GM12878 (cell line): ENCODE measurements at regions not wholly inside any gene's neighbourhood (a gene's known extent, or its start where the extent isn't known, plus 50 kb on each side); places are given as distances from the start of the nearest gene placed in this dataset.

Experiments used
- ATAC-seq: fragments of 200-7000 bp; cut with Tn5 transposase; 3 replicates; pipeline ENCODE4 v1.9.1; 2020; ENCODE audit warnings: mild to moderate bottlenecking, moderate library complexity
- BruUV-seq: library from RNA; stranded (reverse); fragments of 400-500 nt; replicated peaks from 2 replicates; lab custom pipeline; 2021; lab: Mats Ljungman, UMichigan
- CTCF ChIA-PET: fragments of 300-600 bp; sonication (Branson Sonifier 250); formaldehyde crosslinking; extraction: SDS; loops from one replicate; lab custom pipeline; 2021; ENCODE audit warnings: inconsistent platforms; lab: Yijun Ruan, JAX
- POLR2A ChIA-PET: fragments of 350-600 bp; formaldehyde crosslinking; extraction: SDS; loops from one replicate; lab custom pipeline; 2021; ENCODE audit warnings: inconsistent platforms; lab: Charles Lee
- RAD21 ChIA-PET: fragments of 300-600 bp; sonication (Branson Sonifier 250); formaldehyde crosslinking; loops from one replicate; lab custom pipeline; 2023; ENCODE audit warnings: antibody characterized with exemption; ENCODE audit not compliant: unreplicated experiment; lab: Charles Lee
- SMC1A ChIA-PET: fragments of 300-600 bp; sonication (Branson Sonifier 250); formaldehyde crosslinking; loops from one replicate; lab custom pipeline; 2023; ENCODE audit not compliant: unreplicated experiment, uncharacterized antibody; lab: Charles Lee
- DNase-seq: peaks from one replicate; pipeline ENCODE4 v3.0.0-alpha.2; 2011; ENCODE audit warnings: low read depth, low spot score
- FAIRE-seq: peaks from 3 replicates; lab custom pipeline; 2011; peaks lifted over from hg19 to GRCh38; lab: Jason Lieb, UNC
- H2AFZ ChIP-seq: 2 replicates; pipeline ENCODE4 v1.6.0; 2011; ENCODE audit warnings: low read depth, low read length, control low read depth; ENCODE audit not compliant: control insufficient read depth
- H3K27ac ChIP-seq: 2 replicates; pipeline ENCODE4 v1.5.1; 2011; ENCODE audit warnings: control low read depth; ENCODE audit not compliant: control insufficient read depth, insufficient read depth
- H3K27me3 ChIP-seq, 2 experiments: replicated peaks in 1 of 2; 2 replicates each; pipeline versions ENCODE4 v1.6.0 to v1.6.1; 2011; ENCODE audit warnings: low read length in 1 of 2; ENCODE audit not compliant: control insufficient read depth in 2 of 2, insufficient read depth in 2 of 2
- H3K36me3 ChIP-seq, 2 experiments: 2 replicates each; pipeline ENCODE4 v1.5.1; 2011; ENCODE audit warnings: low read length in 1 of 2; ENCODE audit not compliant: control insufficient read depth in 2 of 2, insufficient read depth in 2 of 2
- H3K4me1 ChIP-seq: 2 replicates; pipeline ENCODE4 v1.6.1; 2011; ENCODE audit warnings: mild to moderate bottlenecking, low read length, moderate library complexity, mixed read lengths; ENCODE audit not compliant: control insufficient read depth, insufficient read depth
- H3K4me2 ChIP-seq: 2 replicates; pipeline ENCODE4 v1.6.0; 2011; ENCODE audit warnings: control low read depth; ENCODE audit not compliant: control insufficient read depth, insufficient read depth
- H3K4me3 ChIP-seq: fragments of 200-600 bp; sonication (generic); 2 replicates; pipeline ENCODE4 v1.5.1; 2016
- H3K79me2 ChIP-seq: 2 replicates; pipeline ENCODE4 v1.6.0; 2011; ENCODE audit warnings: low read length; ENCODE audit not compliant: control insufficient read depth, insufficient read depth
- H3K9ac ChIP-seq: 2 replicates; pipeline ENCODE4 v1.8.0; 2011; ENCODE audit warnings: low read length, control low read depth, mixed read lengths; ENCODE audit not compliant: control insufficient read depth, insufficient read depth
- H3K9me3 ChIP-seq: replicated peaks from 3 replicates; pipeline ENCODE4 v1.5.1; 2011; ENCODE audit warnings: mild to moderate bottlenecking, low read length; ENCODE audit not compliant: control insufficient read depth, insufficient read depth
- H4K20me1 ChIP-seq: 2 replicates; pipeline ENCODE4 v1.6.0; 2011; ENCODE audit not compliant: control insufficient read depth, insufficient read depth
- ATF7 ChIP-seq: fragments of 450-650 bp; IDR thresholded peaks from 2 replicates; pipeline ENCODE4 v1.6.1; 2016; ENCODE audit warnings: low read depth, mild to moderate bottlenecking
- BRCA1 ChIP-seq: IDR thresholded peaks from 2 replicates; pipeline ENCODE4 v1.6.1; 2011; ENCODE audit warnings: low read depth, low read length, improper control_type of control experiment
- EP300 ChIP-seq, 2 experiments: fragments of 150-350 bp in 1 of 2; IDR thresholded peaks; 2 replicates each; pipeline ENCODE4 v1.6.1; 2011 to 2012; ENCODE audit warnings: low read depth in 2 of 2, low read length in 2 of 2, borderline replicate concordance in 1 of 2, improper control_type of control experiment in 1 of 2, inconsistent platforms in 1 of 2; ENCODE audit not compliant: control insufficient read depth in 1 of 2
- MTA2 ChIP-seq: fragments of 450-650 bp; IDR thresholded peaks from 2 replicates; pipeline ENCODE4 v1.6.1; 2016; ENCODE audit warnings: low read depth, mild to moderate bottlenecking, moderate library complexity
- MXI1 ChIP-seq: fragments of 150-350 bp; IDR thresholded peaks from 2 replicates; pipeline ENCODE4 v1.6.1; 2011; ENCODE audit warnings: low read depth, mild to moderate bottlenecking, inconsistent platforms, low read length, improper control_type of control experiment
- MYB ChIP-seq: fragments of 150-350 bp; IDR thresholded peaks from 2 replicates; pipeline ENCODE4 v1.6.1; 2014; ENCODE audit warnings: mild to moderate bottlenecking, low read depth, low read length, borderline replicate concordance
- NFIC ChIP-seq: IDR thresholded peaks from 2 replicates; pipeline ENCODE4 v1.6.1; 2012; ENCODE audit warnings: low read depth, mild to moderate bottlenecking, inconsistent platforms, low read length, moderate library complexity
- NRF1 ChIP-seq: conservative IDR thresholded peaks from 2 replicates; pipeline ENCODE4 v1.6.1; 2011; ENCODE audit warnings: mild to moderate bottlenecking, low read depth, low read length, improper control_type of control experiment
- PAX8 ChIP-seq: fragments of 450-650 bp; IDR thresholded peaks from 2 replicates; pipeline ENCODE4 v1.6.1; 2017; ENCODE audit warnings: mild to moderate bottlenecking, moderate library complexity
- RAD21 ChIP-seq: IDR thresholded peaks from 2 replicates; pipeline ENCODE4 v1.6.1; 2011; ENCODE audit warnings: mild to moderate bottlenecking, low read depth, low read length, moderate library complexity; ENCODE audit not compliant: insufficient read depth
- RCOR1 ChIP-seq: conservative IDR thresholded peaks from 2 replicates; pipeline ENCODE4 v1.6.1; 2012; ENCODE audit warnings: low read depth, low read length, improper control_type of control experiment
- SRF ChIP-seq, 2 experiments: IDR thresholded peaks; 2 replicates each; pipeline ENCODE4 v1.6.1; 2011; ENCODE audit warnings: low read depth in 2 of 2, low read length in 2 of 2, mild to moderate bottlenecking in 1 of 2, moderate library complexity in 1 of 2
- SUZ12 ChIP-seq: fragments of 200-600 bp; sonication (generic); IDR thresholded peaks from one replicate; pipeline ENCODE4 v1.6.1; 2018; ENCODE audit warnings: antibody characterized with exemption, mild to moderate bottlenecking; ENCODE audit not compliant: unreplicated experiment
- ZNF217 ChIP-seq: fragments of 450-650 bp; IDR thresholded peaks from 2 replicates; pipeline ENCODE4 v1.6.1; 2017; ENCODE audit warnings: antibody characterized with exemption, mild to moderate bottlenecking
- ZSCAN29 ChIP-seq: fragments of 450-650 bp; IDR thresholded peaks from 2 replicates; pipeline ENCODE4 v1.6.1; 2017; ENCODE audit warnings: mild to moderate bottlenecking, moderate library complexity
- WGBS: methylation state at CpG from one replicate; pipeline ENCODE4 v1.1.6; 2016; ENCODE audit warnings: low lambda C conversion rate; ENCODE audit not compliant: insufficient replicate concordance, insufficient coverage; ENCODE audit errors: missing lambda C conversion rate; 5-methylcytosine and 5-hydroxymethylcytosine counted together
- in situ Hi-C: fragments of 300-500 bp; cut with MboI; formaldehyde crosslinking; loops from 9 replicates; pipeline ENCODE4 v1.14.3; 2018; ENCODE audit warnings: mixed read lengths
- intact Hi-C: fragments of 100-400 bp; cut with micrococcal nuclease; formaldehyde crosslinking; loops from one replicate; pipeline ENCODE4 v1.14.2; 2022; ENCODE audit not compliant: unreplicated experiment
- TF ChIP-seq, protein P1 (sequence below): IDR thresholded peaks from 2 replicates; pipeline ENCODE4 v1.6.1; 2011; ENCODE audit warnings: mild to moderate bottlenecking, low read depth, low read length, moderate library complexity; ENCODE audit not compliant: insufficient replicate concordance
- TF ChIP-seq, protein P2 (sequence below): fragments of 150-350 bp; IDR thresholded peaks from 2 replicates; pipeline ENCODE4 v1.6.1; 2014; ENCODE audit warnings: mild to moderate bottlenecking, low read depth, low read length
- TF ChIP-seq, protein P3 (sequence below): fragments of 450-650 bp; IDR thresholded peaks from 2 replicates; pipeline ENCODE4 v1.6.1; 2017; ENCODE audit warnings: mild to moderate bottlenecking, low read depth, inconsistent platforms; ENCODE audit not compliant: poor library complexity, severe bottlenecking

DNA sequence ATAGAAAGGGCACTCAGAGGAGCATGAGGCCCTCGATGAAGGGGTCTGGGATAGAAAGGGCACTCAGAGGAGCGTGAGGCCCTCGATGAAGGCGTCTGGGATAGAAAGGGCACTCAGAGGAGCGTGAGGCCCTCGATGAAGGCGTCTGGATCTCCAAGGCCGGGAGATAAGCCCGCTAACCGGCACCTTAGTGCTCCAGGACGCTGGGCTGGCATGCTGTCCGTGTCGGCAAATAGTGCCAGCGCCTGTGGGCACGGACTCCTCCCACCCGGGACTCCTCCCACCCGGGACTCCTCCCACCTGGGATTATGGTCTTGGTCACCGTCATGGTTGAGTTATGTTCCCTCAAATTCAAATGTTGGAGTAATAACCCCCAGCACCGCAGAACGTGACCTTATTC is 725.3 kb downstream of the BRD1 start (continued):
- TF ChIP-seq, protein P1, sequence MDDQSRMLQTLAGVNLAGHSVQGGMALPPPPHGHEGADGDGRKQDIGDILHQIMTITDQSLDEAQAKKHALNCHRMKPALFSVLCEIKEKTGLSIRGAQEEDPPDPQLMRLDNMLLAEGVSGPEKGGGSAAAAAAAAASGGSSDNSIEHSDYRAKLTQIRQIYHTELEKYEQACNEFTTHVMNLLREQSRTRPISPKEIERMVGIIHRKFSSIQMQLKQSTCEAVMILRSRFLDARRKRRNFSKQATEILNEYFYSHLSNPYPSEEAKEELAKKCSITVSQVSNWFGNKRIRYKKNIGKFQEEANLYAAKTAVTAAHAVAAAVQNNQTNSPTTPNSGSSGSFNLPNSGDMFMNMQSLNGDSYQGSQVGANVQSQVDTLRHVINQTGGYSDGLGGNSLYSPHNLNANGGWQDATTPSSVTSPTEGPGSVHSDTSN: no peak
- TF ChIP-seq, protein P2, sequence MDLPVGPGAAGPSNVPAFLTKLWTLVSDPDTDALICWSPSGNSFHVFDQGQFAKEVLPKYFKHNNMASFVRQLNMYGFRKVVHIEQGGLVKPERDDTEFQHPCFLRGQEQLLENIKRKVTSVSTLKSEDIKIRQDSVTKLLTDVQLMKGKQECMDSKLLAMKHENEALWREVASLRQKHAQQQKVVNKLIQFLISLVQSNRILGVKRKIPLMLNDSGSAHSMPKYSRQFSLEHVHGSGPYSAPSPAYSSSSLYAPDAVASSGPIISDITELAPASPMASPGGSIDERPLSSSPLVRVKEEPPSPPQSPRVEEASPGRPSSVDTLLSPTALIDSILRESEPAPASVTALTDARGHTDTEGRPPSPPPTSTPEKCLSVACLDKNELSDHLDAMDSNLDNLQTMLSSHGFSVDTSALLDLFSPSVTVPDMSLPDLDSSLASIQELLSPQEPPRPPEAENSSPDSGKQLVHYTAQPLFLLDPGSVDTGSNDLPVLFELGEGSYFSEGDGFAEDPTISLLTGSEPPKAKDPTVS: no peak
- no peak for TF ChIP-seq MYB
- TF ChIP-seq, all 136 proteins: peak for 0

DNA sequence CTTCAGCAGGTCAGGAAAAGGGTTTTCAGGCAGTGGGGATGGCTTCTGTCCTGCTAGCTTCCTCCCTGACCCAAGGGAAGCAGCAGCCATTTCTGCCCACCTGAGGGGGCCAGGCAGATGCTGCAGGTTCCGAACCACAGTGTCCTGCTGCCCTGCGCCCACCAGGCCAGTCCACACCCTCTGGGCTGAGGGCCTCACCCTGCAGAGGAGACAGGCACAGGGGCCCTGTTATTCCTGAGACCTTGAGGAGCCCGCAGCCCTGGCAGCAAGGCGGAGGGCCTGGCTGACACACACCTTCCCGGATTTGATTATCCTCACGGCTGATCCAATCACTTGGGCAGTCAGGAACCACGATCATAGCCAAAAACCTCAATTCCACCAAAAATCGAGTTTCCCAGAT is 725.8 kb downstream of the BRD1 start:
- DNase-seq (no peak), ATAC-seq (no peak), FAIRE-seq (no peak)
- Histone ChIP-seq H3K4me1 (no peaks in the 10 kb centered on the region), H3K9me3 (no peaks in the 10 kb centered on the region; the same call in 2 of the 3 replicates), H3K4me3 (no peak overlapping the region), H3K27me3 (no peaks in the 10 kb centered on the region), H4K20me1 (no peaks in the 10 kb centered on the region), H3K36me3 (no peaks in the 10 kb centered on the region), H3K79me2 (no peaks in the 10 kb centered on the region), H2AFZ (no peak overlapping the region), H3K4me2 (no peak overlapping the region), H3K27ac (no peak overlapping the region), H3K9ac (no peak overlapping the region)
- intact Hi-C loops: no loop called here
- in situ Hi-C loops: no loop called here
- POLR2A ChIA-PET: no interaction called here
- RAD21 ChIA-PET: no interaction called here
- no TSS peak for BruUV-seq
- CTCF ChIA-PET: no interaction called here
- WGBS: 5% methylated on average over 8 of the region's 8 CpGs
- SMC1A ChIA-PET: no interaction called here
- TF ChIP-seq PAX8 (no peak), MXI1 (no peak), MTA2 (no peak), ATF7 (no peak), RAD21 (no peak), BRCA1 (no peak), RCOR1 (no peak), ZSCAN29 (no peak), SRF (IDR thresholded peaks at IDR 0.05; ENCODE audit: low read depth in 2 of 2, low read length in 2 of 2) (no peak), SUZ12 (no peak), EP300 (IDR thresholded peaks at IDR 0.05; ENCODE audit: borderline replicate concordance in 1 of 2, control insufficient read depth in 1 of 2, low read depth in 2 of 2, low read length in 2 of 2) (no peak), NRF1 (no peak), NFIC (no peak), ZNF217 (no peak)
- TF ChIP-seq, protein P3, sequence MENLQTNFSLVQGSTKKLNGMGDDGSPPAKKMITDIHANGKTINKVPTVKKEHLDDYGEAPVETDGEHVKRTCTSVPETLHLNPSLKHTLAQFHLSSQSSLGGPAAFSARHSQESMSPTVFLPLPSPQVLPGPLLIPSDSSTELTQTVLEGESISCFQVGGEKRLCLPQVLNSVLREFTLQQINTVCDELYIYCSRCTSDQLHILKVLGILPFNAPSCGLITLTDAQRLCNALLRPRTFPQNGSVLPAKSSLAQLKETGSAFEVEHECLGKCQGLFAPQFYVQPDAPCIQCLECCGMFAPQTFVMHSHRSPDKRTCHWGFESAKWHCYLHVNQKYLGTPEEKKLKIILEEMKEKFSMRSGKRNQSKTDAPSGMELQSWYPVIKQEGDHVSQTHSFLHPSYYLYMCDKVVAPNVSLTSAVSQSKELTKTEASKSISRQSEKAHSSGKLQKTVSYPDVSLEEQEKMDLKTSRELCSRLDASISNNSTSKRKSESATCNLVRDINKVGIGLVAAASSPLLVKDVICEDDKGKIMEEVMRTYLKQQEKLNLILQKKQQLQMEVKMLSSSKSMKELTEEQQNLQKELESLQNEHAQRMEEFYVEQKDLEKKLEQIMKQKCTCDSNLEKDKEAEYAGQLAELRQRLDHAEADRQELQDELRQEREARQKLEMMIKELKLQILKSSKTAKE: no peak
- TF ChIP-seq, protein P1: no peak
